ENCODE measurements at regions not wholly inside any gene's neighbourhood (a gene's known extent, or its start where the extent isn't known, plus 50 kb on each side); places are given as distances from the start of the nearest gene placed in this dataset.

GRCh38 chr18:52002600-52002999, 337.4 kb upstream of the DCC start:
- DNase-seq (ENCODE audit: low read depth in 3 of 3, low spot score in 1 of 3): no peak

GRCh38 chr18:52007105-52007504, 332.9 kb upstream of the DCC start:
- DNase-seq (ENCODE audit: low read depth in 3 of 3, low spot score in 1 of 3): no peak

- DNase-seq (ENCODE audit: low read depth in 3 of 3, low spot score in 1 of 3): no peak
Measured at GRCh38 chr18:52008330-52008729, 331.7 kb upstream of the DCC start.

GRCh38 chr18:52008736-52009135, 331.3 kb upstream of the DCC start:
- DNase-seq (ENCODE audit: low read depth in 3 of 3, low spot score in 1 of 3): no peak

- DNase-seq (ENCODE audit: low read depth in 3 of 3, low spot score in 1 of 3): no peak
Measured at GRCh38 chr18:52009958-52010357, 330.0 kb upstream of the DCC start.

- DNase-seq (ENCODE audit: low read depth in 3 of 3, low spot score in 1 of 3): no peak
Measured at GRCh38 chr18:52045946-52046675, 293.9 kb upstream of the DCC start.

GRCh38 chr18:52046842-52047241, 293.2 kb upstream of the DCC start:
- no peak for DNase-seq (ENCODE audit: low read depth in 3 of 3, low spot score in 1 of 3)

- DNase-seq (ENCODE audit: low read depth in 3 of 3, low spot score in 1 of 3): no peak
Measured at GRCh38 chr18:52054324-52054723, 285.7 kb upstream of the DCC start.

GRCh38 chr18:52060607-52061304, 279.2 kb upstream of the DCC start:
- no peak for DNase-seq (ENCODE audit: low read depth in 3 of 3, low spot score in 1 of 3)

- no peak for DNase-seq (ENCODE audit: low read depth in 3 of 3, low spot score in 1 of 3)
Measured at GRCh38 chr18:52063923-52064322, 276.1 kb upstream of the DCC start.

- no peak for DNase-seq (ENCODE audit: low read depth in 3 of 3, low spot score in 1 of 3)
Measured at GRCh38 chr18:52069201-52069600, 270.8 kb upstream of the DCC start.

GRCh38 chr18:52070291-52070756, 269.7 kb upstream of the DCC start:
- no peak for DNase-seq (ENCODE audit: low read depth in 3 of 3, low spot score in 1 of 3)

GRCh38 chr18:52077251-52077983, 262.6 kb upstream of the DCC start:
- no peak for DNase-seq (ENCODE audit: low read depth in 3 of 3, low spot score in 1 of 3)

- DNase-seq (ENCODE audit: low read depth in 3 of 3, low spot score in 1 of 3): no peak
Measured at GRCh38 chr18:52082246-52082645, 257.8 kb upstream of the DCC start.

- no peak for DNase-seq (ENCODE audit: low read depth in 3 of 3, low spot score in 1 of 3)
Measured at GRCh38 chr18:52087140-52087539, 252.9 kb upstream of the DCC start.

- DNase-seq (ENCODE audit: low read depth in 3 of 3, low spot score in 1 of 3): no peak
Measured at GRCh38 chr18:52090005-52090404, 250.0 kb upstream of the DCC start.

- DNase-seq (ENCODE audit: low read depth in 3 of 3, low spot score in 1 of 3): no peak
Measured at GRCh38 chr18:52093171-52093570, 246.8 kb upstream of the DCC start.

- no peak for DNase-seq (ENCODE audit: low read depth in 3 of 3, low spot score in 1 of 3)
Measured at GRCh38 chr18:52118684-52119083, 221.3 kb upstream of the DCC start.

- no peak for DNase-seq (ENCODE audit: low read depth in 3 of 3, low spot score in 1 of 3)
Measured at GRCh38 chr18:52130624-52131301, 209.2 kb upstream of the DCC start.

- no peak for DNase-seq (ENCODE audit: low read depth in 3 of 3, low spot score in 1 of 3)
Measured at GRCh38 chr18:52131845-52132244, 208.2 kb upstream of the DCC start.

- no peak for DNase-seq (ENCODE audit: low read depth in 3 of 3, low spot score in 1 of 3)
Measured at GRCh38 chr18:52136532-52136931, 203.5 kb upstream of the DCC start.
